ENCODE measurements at regions not wholly inside any gene's neighbourhood (a gene's known extent, or its start where the extent isn't known, plus 50 kb on each side); places are given as distances from the start of the nearest gene placed in this dataset.

DNA sequence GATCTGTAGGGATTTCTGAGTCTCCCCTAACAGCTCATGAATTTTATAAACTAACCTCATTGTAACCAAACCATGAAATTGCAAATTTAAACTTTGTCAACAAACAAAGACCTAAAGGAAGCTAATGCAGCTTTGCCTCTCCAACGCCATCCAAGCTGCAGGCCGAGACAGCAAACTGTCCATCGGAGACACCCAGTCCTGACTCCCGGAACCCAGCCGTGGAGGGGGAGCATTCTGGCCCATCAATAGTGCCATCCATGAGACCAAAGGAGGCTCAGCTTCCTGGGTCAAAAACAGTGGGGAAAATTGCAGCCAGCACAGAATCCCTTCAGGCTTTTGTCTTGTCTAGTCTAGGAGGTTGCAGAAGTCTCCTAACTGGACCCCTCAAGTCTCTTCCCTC, 147.6 kb upstream of the OPCML start:
- no CpG with 5 or more reads among the region's 5 CpGs for WGBS, 2 experiments (ENCODE audit: extremely low coverage in 2 of 2, insufficient read length in 1 of 2)
- H2BK120ac ChIP-seq (ENCODE audit: low read depth, low read length) = no peak overlapping the region
- H2BK15ac ChIP-seq (ENCODE audit: low read depth, low read length) = no peak overlapping the region
- H2BK5ac ChIP-seq (ENCODE audit: low read depth, low read length, poor library complexity, severe bottlenecking) = no peak overlapping the region
- H2AK5ac ChIP-seq (ENCODE audit: low read depth, low read length) = no peak overlapping the region
- H4K91ac ChIP-seq (ENCODE audit: insufficient read depth, low read depth, low read length) = no peak overlapping the region
- H3K18ac ChIP-seq (ENCODE audit: low read depth, low read length) = no peak overlapping the region
- DNase-seq = no peak
- no peaks in the 10 kb centered on the region for H3K9me1 ChIP-seq (ENCODE audit: insufficient read depth, low read length)
- H2AFZ ChIP-seq (replicated peaks; ENCODE audit: low read length, poor library complexity) = no peak overlapping the region
- no peak for ATAC-seq (ENCODE audit: low read depth)
- TF ChIP-seq, protein P1, sequence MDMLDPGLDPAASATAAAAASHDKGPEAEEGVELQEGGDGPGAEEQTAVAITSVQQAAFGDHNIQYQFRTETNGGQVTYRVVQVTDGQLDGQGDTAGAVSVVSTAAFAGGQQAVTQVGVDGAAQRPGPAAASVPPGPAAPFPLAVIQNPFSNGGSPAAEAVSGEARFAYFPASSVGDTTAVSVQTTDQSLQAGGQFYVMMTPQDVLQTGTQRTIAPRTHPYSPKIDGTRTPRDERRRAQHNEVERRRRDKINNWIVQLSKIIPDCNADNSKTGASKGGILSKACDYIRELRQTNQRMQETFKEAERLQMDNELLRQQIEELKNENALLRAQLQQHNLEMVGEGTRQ (IDR thresholded peaks at IDR 0.05; ENCODE audit: low read depth, low read length) = no peak
- TF ChIP-seq MAZ (IDR thresholded peaks at IDR 0.05; ENCODE audit: borderline replicate concordance, low read depth, low read length) = no peak
- TF ChIP-seq RAD21 (IDR thresholded peaks at IDR 0.05; ENCODE audit: low read length) = no peak
- TF ChIP-seq FOS (IDR thresholded peaks at IDR 0.05; ENCODE audit: low read depth, low read length) = no peak
- H4K5ac ChIP-seq (ENCODE audit: low read depth, low read length) = no peak overlapping the region
- H3K36me3 ChIP-seq (ENCODE audit: control insufficient read depth, insufficient read depth, low read length) = no peaks in the 10 kb centered on the region
- H3K9me3 ChIP-seq (ENCODE audit: control insufficient read depth, insufficient read depth, low read length) = peaks cover 29% of the 10 kb centered on the region
- in situ Hi-C loops (cut with MboI; ENCODE audit: low sequenced_read_pairs) = no loop called here
- no peak overlapping the region for H3K4me3 ChIP-seq (ENCODE audit: insufficient read depth, low read depth, low read length)
- H3K14ac ChIP-seq (replicated peaks; ENCODE audit: low read depth, low read length) = no peak overlapping the region
- H3K27ac ChIP-seq (ENCODE audit: insufficient read depth, low read length) = no peak overlapping the region
- no peak overlapping the region for H3K23ac ChIP-seq (ENCODE audit: low read depth, low read length)
- H3K56ac ChIP-seq (ENCODE audit: extremely low read depth, insufficient read depth, low read length) = no peak overlapping the region
- ChIA-PET POLR2A (ENCODE audit: unreplicated experiment) (no interaction called here), CTCF (no interaction called here)
- H4K20me1 ChIP-seq (ENCODE audit: insufficient read depth, low read length) = no peaks in the 10 kb centered on the region
- H3K4me2 ChIP-seq (ENCODE audit: low read depth, low read length) = no peak overlapping the region
- no peaks in the 10 kb centered on the region for H3K4me1 ChIP-seq (ENCODE audit: control insufficient read depth, insufficient read depth, low read length)
- H3K4ac ChIP-seq (ENCODE audit: low read depth, low read length) = no peak overlapping the region
- no peak overlapping the region for H3K9ac ChIP-seq (ENCODE audit: low read depth, low read length)
- H3K27me3 ChIP-seq (ENCODE audit: control insufficient read depth, insufficient read depth, low read length) = no peaks in the 10 kb centered on the region
- no peak overlapping the region for H2AK9ac ChIP-seq (replicated peaks; ENCODE audit: low read depth, low read length, poor library complexity)
- H4K8ac ChIP-seq (ENCODE audit: low read depth in 2 of 2, low read length in 2 of 2) = no peak overlapping the region
- no peak overlapping the region for H2BK20ac ChIP-seq (ENCODE audit: low read depth, low read length)
- dilution Hi-C loops (cut with HindIII; ENCODE audit: low sequenced_read_pairs, unreplicated experiment) = no loop called here
- no TSS peak for BruUV-seq (replicated peaks)
- no peaks in the 10 kb centered on the region for H3K79me1 ChIP-seq (ENCODE audit: low read depth in 1 of 2, low read length in 2 of 2)
- intact Hi-C loops (cut with micrococcal nuclease) = no loop called here
